ENCODE measurements at regions not wholly inside any gene's neighbourhood (a gene's known extent, or its start where the extent isn't known, plus 50 kb on each side); places are given as distances from the start of the nearest gene placed in this dataset.
A peak's percentile ranks its signal among the peaks of the same experiment; 100 is the strongest.

GRCh38 chr4:138405466-138405891 lies 163.3 kb upstream of the SLC7A11 start:
- dilution Hi-C loops (cut with MboI; ENCODE audit: extremely low pct_ligation_motif_present, low sequenced_read_pairs), result no loop called here
- DNase-seq (ENCODE audit: low read depth, low spot score) (peak; percentile 9), FAIRE-seq (no peak)
- intact Hi-C loops (cut with micrococcal nuclease), result no loop called here
- no peaks in the 10 kb centered on the region for H4K20me1 ChIP-seq (replicated peaks; ENCODE audit: control insufficient read depth, extremely low read depth, insufficient read depth, low read length)
- TF ChIP-seq JUN (IDR thresholded peaks at IDR 0.05; ENCODE audit: borderline replicate concordance, insufficient read depth, insufficient read length, low read depth), result no peak
- no peak for TF ChIP-seq FOS (IDR thresholded peaks at IDR 0.05; ENCODE audit: borderline replicate concordance, insufficient read depth, low read length)
- no peak overlapping the region for H3K4me2 ChIP-seq (ENCODE audit: insufficient read depth, low read length)
- no peak overlapping the region for H3K4me3 ChIP-seq (replicated peaks in 1 of 3; ENCODE audit: insufficient read depth in 1 of 3, low read depth in 1 of 3, low read length in 3 of 3)
- no peaks in the 10 kb centered on the region for H3K9me3 ChIP-seq (replicated peaks; ENCODE audit: control insufficient read depth, insufficient read depth, low read length)
- CTCF ChIA-PET, result interaction anchor here (0.9 kb wide), 1 partner anchor 122 kb away, joined by 3 read pairs; no protein-coding TSS in a partner anchor
- BruUV-seq (replicated peaks), result no TSS peak
- H2AFZ ChIP-seq (ENCODE audit: low read depth, low read length), result no peak overlapping the region
- POLR2A ChIA-PET, result no interaction called here
- H3K4me1 ChIP-seq (ENCODE audit: control insufficient read depth, extremely low read depth, insufficient read depth, low read length), result no peaks in the 10 kb centered on the region
- H3K27me3 ChIP-seq (ENCODE audit: control insufficient read depth in 2 of 2, insufficient read depth in 2 of 2, low read length in 2 of 2), result no peaks in the 10 kb centered on the region
- H3K36me3 ChIP-seq (ENCODE audit: control insufficient read depth in 2 of 2, extremely low read depth in 1 of 2, insufficient read depth in 2 of 2, low read length in 2 of 2), result no peaks in the 10 kb centered on the region
- H3K79me2 ChIP-seq (ENCODE audit: control insufficient read depth, insufficient read depth, low read length), result no peaks in the 10 kb centered on the region
- H3K9me1 ChIP-seq (replicated peaks; ENCODE audit: control insufficient read depth, extremely low read depth, insufficient read depth, low read length), result no peaks in the 10 kb centered on the region
- H3K9ac ChIP-seq (replicated peaks; ENCODE audit: extremely low read depth, insufficient read depth, low read length), result no peak overlapping the region
- no peak overlapping the region for H3K27ac ChIP-seq (ENCODE audit: insufficient read depth, low read depth, low read length)

DNA sequence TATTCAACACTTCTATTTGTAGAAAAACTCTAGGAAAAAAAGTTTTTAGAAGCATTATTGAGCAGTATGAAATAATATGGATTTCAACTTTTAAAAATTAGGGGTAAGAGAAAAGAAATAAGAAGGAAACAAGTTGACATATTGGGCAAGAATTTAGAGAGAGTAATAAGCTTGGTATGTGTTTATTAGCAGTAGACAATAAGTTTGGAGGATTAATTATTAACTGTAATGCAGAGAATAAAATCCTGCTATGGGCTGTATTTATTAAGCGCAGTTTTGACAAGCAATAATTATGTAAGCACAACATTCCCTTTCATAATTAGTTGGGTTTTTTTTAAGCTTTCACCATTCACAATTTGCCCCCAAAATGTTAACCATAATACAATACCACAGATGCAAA lies 162.7 kb upstream of the SLC7A11 start:
- Histone ChIP-seq H2AFZ (ENCODE audit: low read depth, low read length) (no peak overlapping the region), H3K36me3 (ENCODE audit: control insufficient read depth in 2 of 2, extremely low read depth in 1 of 2, insufficient read depth in 2 of 2, low read length in 2 of 2) (no peaks in the 10 kb centered on the region), H3K9me1 (replicated peaks; ENCODE audit: control insufficient read depth, extremely low read depth, insufficient read depth, low read length) (no peaks in the 10 kb centered on the region), H3K4me2 (ENCODE audit: insufficient read depth, low read length) (no peak overlapping the region), H3K27ac (ENCODE audit: insufficient read depth, low read depth, low read length) (no peak overlapping the region), H3K4me3 (replicated peaks in 1 of 3; ENCODE audit: insufficient read depth in 1 of 3, low read depth in 1 of 3, low read length in 3 of 3) (no peak overlapping the region), H3K4me1 (ENCODE audit: control insufficient read depth, extremely low read depth, insufficient read depth, low read length) (peaks cover 1% of the 10 kb centered on the region), H3K79me2 (ENCODE audit: control insufficient read depth, insufficient read depth, low read length) (no peaks in the 10 kb centered on the region), H3K27me3 (ENCODE audit: control insufficient read depth in 2 of 2, insufficient read depth in 2 of 2, low read length in 2 of 2) (no peaks in the 10 kb centered on the region), H4K20me1 (replicated peaks; ENCODE audit: control insufficient read depth, extremely low read depth, insufficient read depth, low read length) (no peaks in the 10 kb centered on the region), H3K9ac (replicated peaks; ENCODE audit: extremely low read depth, insufficient read depth, low read length) (no peak overlapping the region), H3K9me3 (replicated peaks; ENCODE audit: control insufficient read depth, insufficient read depth, low read length) (no peaks in the 10 kb centered on the region)
- no TSS peak for BruUV-seq (replicated peaks)
- ChIA-PET POLR2A (no interaction called here), CTCF (interaction anchor here (0.9 kb wide), 1 partner anchor 123 kb away, joined by 3 read pairs; no protein-coding TSS in a partner anchor)
- no peak for DNase-seq (ENCODE audit: low read depth, low spot score)
- no peak for FAIRE-seq
- intact Hi-C loops (cut with micrococcal nuclease) (no loop called here), dilution Hi-C loops (cut with MboI; ENCODE audit: extremely low pct_ligation_motif_present, low sequenced_read_pairs) (no loop called here)
- TF ChIP-seq, protein P1, sequence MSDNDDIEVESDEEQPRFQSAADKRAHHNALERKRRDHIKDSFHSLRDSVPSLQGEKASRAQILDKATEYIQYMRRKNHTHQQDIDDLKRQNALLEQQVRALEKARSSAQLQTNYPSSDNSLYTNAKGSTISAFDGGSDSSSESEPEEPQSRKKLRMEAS (IDR thresholded peaks at IDR 0.05; ENCODE audit: insufficient read depth, insufficient read length), result no peak
- TF ChIP-seq FOS (IDR thresholded peaks at IDR 0.05; ENCODE audit: borderline replicate concordance, insufficient read depth, low read length) (no peak), EZH2 (IDR thresholded peaks at IDR 0.05; ENCODE audit: borderline replicate concordance, low read depth, low read length, severe bottlenecking) (no peak), MYC (IDR thresholded peaks at IDR 0.05; ENCODE audit: low read depth, low read length) (no peak), JUN (IDR thresholded peaks at IDR 0.05; ENCODE audit: borderline replicate concordance, insufficient read depth, insufficient read length, low read depth) (no peak), POLR2AphosphoS5 (IDR thresholded peaks at IDR 0.05; ENCODE audit: insufficient read depth, low read depth, low read length) (no peak), POLR2A (IDR thresholded peaks at IDR 0.05; ENCODE audit: low read depth, low read length) (no peak), GATA2 (IDR thresholded peaks at IDR 0.05; ENCODE audit: insufficient read depth, insufficient read length, low read depth, low read length) (no peak)
- TF ChIP-seq, protein P2, sequence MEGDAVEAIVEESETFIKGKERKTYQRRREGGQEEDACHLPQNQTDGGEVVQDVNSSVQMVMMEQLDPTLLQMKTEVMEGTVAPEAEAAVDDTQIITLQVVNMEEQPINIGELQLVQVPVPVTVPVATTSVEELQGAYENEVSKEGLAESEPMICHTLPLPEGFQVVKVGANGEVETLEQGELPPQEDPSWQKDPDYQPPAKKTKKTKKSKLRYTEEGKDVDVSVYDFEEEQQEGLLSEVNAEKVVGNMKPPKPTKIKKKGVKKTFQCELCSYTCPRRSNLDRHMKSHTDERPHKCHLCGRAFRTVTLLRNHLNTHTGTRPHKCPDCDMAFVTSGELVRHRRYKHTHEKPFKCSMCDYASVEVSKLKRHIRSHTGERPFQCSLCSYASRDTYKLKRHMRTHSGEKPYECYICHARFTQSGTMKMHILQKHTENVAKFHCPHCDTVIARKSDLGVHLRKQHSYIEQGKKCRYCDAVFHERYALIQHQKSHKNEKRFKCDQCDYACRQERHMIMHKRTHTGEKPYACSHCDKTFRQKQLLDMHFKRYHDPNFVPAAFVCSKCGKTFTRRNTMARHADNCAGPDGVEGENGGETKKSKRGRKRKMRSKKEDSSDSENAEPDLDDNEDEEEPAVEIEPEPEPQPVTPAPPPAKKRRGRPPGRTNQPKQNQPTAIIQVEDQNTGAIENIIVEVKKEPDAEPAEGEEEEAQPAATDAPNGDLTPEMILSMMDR (IDR thresholded peaks at IDR 0.05; ENCODE audit: extremely low read depth in 1 of 2, insufficient read depth in 1 of 2, low read depth in 1 of 2, low read length in 2 of 2), result no peak
